ENCODE measurements at regions not wholly inside any gene's neighbourhood (a gene's known extent, or its start where the extent isn't known, plus 50 kb on each side); places are given as distances from the start of the nearest gene placed in this dataset.

GRCh38 chr1:113320972-113321680 lies 69.2 kb upstream of the MAGI3 start:
- Histone ChIP-seq H3K27me3 (ENCODE audit: insufficient read depth, low read length) (no peaks in the 10 kb centered on the region), H3K23ac (ENCODE audit: insufficient read length, low read depth, low read length) (no peak overlapping the region), H3K9me3 (ENCODE audit: control insufficient read depth, low read depth, low read length) (no peaks in the 10 kb centered on the region), H2BK120ac (ENCODE audit: low read depth, low read length, poor library complexity, severe bottlenecking) (no peak overlapping the region), H3K4me2 (ENCODE audit: insufficient read depth, insufficient read length, low read length) (no peak overlapping the region), H3K79me1 (ENCODE audit: insufficient read depth, low read depth, low read length, poor library complexity, severe bottlenecking) (no peaks in the 10 kb centered on the region), H3K9ac (ENCODE audit: extremely low read depth, insufficient read length, low read length) (no peak overlapping the region), H3K27ac (ENCODE audit: insufficient read length, low read depth, low read length) (no peak overlapping the region), H2BK12ac (ENCODE audit: insufficient read length, low read depth, low read length) (no peak overlapping the region), H4K5ac (ENCODE audit: insufficient read length, low read depth, low read length) (no peak overlapping the region), H4K91ac (ENCODE audit: insufficient read length, low read depth, low read length) (no peak overlapping the region), H3K18ac (ENCODE audit: insufficient read length, low read depth, low read length) (no peak overlapping the region), H2BK5ac (ENCODE audit: insufficient read length, low read length) (no peak overlapping the region), H3T11ph (ENCODE audit: low read length) (no peak overlapping the region), H3K14ac (ENCODE audit: insufficient read depth, low read length) (no peak overlapping the region), H4K8ac (replicated peaks; ENCODE audit: insufficient read length, low read depth, low read length) (no peak overlapping the region), H2BK20ac (ENCODE audit: low read depth, low read length, poor library complexity, severe bottlenecking) (no peak overlapping the region), H2AK5ac (ENCODE audit: insufficient read length, low read length) (no peak overlapping the region), H2BK15ac (ENCODE audit: low read depth, low read length) (no peak overlapping the region), H4K20me1 (ENCODE audit: control insufficient read depth, insufficient read depth, insufficient read length) (no peaks in the 10 kb centered on the region), H3K23me2 (ENCODE audit: insufficient read length, low read depth, low read length, poor library complexity, severe bottlenecking) (no peaks in the 10 kb centered on the region), H3K56ac (ENCODE audit: insufficient read length, low read depth, low read length) (no peak overlapping the region), H3K4ac (ENCODE audit: low read depth, low read length) (no peak overlapping the region), H3K79me2 (ENCODE audit: insufficient read depth, low read length) (no peaks in the 10 kb centered on the region), H2AFZ (ENCODE audit: low read length) (no peak overlapping the region), H3K4me1 (ENCODE audit: insufficient read depth, low read length) (no peaks in the 10 kb centered on the region)
- H3K27ac Mint-ChIP-seq = no peak overlapping the region
- no CpG with 5 or more reads among the region's 3 CpGs for WGBS (ENCODE audit: extremely low coverage, insufficient read length, low lambda C conversion rate)
- H3K36me3 Mint-ChIP-seq (ENCODE audit: insufficient read depth in 1 of 3, low read depth in 3 of 3) = no peaks in the 10 kb centered on the region
- H3K4me3 Mint-ChIP-seq = no peak overlapping the region
- H3K9me3 Mint-ChIP-seq = no peaks in the 10 kb centered on the region; a peak in 2 of 5 replicates
- H3K27me3 Mint-ChIP-seq (ENCODE audit: low read depth) = no peaks in the 10 kb centered on the region
- DNase-seq = no peak
- peaks cover 0 to 6% of the 10 kb centered on the region in 2 experiments; a peak in 1 of 4 replicates for H3K4me1 Mint-ChIP-seq
- no peak for TF ChIP-seq CTCF (conservative IDR thresholded peaks at IDR 0.05)
